Lung microvascular endothelial cell (primary cell): ENCODE measurements at regions not wholly inside any gene's neighbourhood (a gene's known extent, or its start where the extent isn't known, plus 50 kb on each side); places are given as distances from the start of the nearest gene placed in this dataset.
"Not testable (repeated sequence)": the region's sequence is repeated elsewhere in the genome, so short reads cannot be mapped to it uniquely, and the experiment has no call there.

Experiments
- DNase-seq, 2 donors: peaks; one replicate each; pipeline versions ENCODE4 v3.0.0 to v3.0.0-alpha.2; 2010; ENCODE audit warnings: low read depth in 2 of 2

DNA sequence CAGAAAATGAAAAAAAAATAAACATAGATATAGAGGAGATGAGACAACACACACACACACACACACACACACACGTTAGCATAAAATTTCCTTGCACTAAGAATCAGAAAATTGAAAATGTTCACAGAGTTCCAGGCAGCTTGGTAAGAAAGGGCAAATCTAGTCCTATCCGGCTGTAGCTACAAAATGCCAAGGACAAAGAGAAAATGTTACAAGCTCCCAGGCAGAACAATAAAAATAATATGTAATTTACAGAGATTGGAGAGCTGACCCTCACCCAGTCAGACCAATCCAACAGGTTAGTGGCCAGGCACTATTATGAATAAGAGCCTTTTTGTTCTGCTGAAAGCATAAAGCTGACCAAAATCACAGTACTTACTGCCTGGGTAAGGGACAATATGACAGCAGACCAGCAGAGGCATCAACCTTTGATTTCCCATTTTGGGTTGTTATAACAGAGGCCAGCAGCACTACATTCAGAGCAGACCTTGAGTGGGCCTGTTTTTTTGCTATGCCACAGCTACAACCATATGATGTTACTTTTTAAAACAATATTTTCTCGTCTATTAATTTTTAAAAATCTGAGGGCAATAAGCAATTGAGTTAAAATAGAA lies 892.6 kb downstream of the TAF11L14 start:
- DNase-seq: no peak

DNA sequence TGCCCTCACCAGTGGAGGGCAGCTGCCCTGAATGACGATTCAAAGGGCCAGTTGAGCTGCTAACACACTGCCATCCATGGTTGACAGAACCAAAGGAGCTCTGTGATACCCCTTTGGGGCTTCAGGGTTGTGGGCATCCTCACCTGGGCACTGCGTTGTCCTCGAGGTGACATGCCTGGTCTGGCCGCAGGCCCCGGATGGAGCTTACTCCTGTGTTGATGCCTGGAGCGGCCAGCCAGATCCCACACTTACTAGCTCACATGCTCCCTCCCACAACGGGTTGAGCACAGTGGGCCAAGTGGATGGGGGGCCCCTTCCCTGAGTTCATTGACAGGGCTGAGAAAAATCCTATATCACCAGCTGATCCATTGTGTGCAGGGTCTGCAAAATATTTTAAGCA lies 898.9 kb downstream of the TAF11L14 start:
- DNase-seq: no peak

DNA sequence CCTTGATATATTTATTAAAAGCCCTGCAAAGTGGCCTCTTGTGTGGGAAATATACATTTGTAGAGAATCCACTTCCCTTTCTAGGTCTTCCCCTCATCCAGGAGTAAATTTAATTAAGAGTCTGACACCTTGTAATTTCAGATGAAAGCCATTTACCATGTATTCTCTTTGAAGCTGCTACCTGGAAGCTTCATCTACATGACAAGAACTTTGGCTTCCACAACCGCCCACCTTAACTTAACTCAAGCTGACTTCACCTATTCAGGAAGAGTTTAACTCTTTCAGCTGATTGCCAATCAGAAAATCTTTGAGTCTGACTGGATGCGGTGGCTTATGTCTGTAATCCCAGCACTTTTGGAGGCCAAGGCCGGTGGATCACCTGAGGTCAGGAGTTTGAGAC lies 899.9 kb downstream of the TAF11L14 start:
- no peak for DNase-seq

DNA sequence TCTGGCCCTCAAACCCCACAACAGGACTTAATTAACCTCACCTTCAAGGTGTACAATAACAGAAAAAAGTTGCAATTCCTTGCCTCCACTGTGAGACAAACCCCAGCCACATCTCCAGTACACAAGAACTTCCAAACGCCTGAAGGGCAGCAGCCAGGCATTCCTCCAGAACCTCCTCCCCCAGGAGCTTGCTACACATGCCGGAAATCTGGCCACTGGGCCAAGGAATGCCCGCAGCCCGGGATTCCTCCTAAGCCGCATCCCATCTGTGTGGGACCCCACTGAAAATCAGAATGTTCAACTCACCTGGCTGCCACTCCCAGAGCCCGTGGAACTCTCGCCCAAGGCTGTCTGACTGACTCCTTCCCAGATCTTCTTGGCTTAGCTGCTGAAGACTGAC lies 901.5 kb downstream of the TAF11L14 start:
- not testable (repeated sequence) for DNase-seq

DNA sequence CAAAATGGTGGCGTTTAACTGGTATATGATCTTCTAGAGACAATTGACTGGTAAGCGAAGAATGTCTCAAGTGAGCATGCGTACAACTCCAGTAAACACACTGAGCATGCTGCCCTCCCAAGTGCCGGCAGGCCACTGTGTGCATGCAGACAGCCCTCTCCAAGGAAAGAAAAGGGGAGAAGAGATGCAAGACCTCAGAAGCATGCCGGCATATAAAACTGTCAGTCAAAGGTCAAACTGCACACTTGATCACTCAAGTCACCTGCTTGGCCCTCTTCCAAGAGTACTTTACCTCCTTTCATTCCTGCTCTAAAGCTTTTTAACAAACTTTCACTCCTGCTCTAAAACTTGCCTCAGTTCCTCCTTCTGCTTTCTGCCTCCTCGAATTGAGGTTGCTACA lies 910.2 kb downstream of the TAF11L14 start:
- no peak for DNase-seq

DNA sequence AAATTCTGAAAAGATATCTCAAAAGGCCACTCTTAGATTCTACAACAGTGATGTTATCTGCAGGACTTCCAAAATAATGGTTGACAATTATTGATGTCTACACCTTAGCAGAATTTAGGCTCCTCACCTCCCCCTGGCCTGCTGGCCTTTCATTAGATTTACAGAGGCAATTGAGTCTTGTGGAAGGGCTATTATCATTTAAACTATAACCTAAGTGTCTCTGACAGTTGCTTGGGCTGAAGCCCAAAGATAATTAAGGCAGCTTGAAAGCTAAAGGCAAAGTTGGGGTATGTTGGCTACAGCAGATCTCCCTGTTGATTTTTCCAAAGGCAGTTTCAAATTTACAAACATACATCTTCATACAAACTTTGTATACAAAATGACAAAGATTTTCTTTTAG lies 912.3 kb downstream of the TAF11L14 start:
- DNase-seq: no peak

DNA sequence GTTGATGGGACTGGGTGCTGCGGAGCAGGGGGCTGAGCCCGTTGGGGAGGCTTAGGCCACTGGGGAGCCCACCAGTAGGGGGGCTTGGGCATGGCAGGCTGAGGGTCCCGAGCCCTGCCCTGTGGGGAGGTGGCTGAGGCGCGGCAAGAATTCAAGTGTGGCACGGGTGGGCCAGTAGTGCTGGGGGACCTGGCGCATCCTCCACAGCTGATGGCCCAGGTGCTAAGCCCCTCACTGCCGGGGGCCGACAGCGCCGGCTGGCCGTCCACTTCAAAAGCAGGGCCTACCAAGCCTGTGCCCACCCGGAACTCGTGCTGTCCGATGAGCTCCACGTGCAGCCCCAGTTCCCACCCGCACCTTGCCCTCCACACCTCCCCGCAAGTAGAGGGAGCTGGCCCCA lies 917.5 kb downstream of the TAF11L14 start:
- no peak for DNase-seq

DNA sequence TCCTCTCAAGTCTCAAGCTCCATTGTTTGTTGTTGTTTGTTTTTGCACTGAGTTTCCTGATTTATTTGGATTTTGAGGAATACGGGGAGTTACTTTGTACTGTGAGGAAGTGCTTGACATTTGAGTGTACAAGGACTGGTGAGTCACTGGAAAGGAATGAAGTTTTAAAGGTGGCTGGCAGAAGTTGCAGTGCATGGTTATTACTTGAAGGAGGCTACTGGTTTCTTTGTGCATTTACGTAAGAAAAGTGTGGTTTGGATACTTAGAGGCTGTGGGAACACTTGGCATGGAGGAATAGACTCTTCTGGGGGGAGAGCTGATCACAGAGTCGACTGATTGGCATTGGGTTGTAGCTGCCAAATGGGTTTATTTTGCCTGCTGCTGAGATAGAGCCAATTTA lies 919.0 kb downstream of the TAF11L14 start:
- no peak for DNase-seq

DNA sequence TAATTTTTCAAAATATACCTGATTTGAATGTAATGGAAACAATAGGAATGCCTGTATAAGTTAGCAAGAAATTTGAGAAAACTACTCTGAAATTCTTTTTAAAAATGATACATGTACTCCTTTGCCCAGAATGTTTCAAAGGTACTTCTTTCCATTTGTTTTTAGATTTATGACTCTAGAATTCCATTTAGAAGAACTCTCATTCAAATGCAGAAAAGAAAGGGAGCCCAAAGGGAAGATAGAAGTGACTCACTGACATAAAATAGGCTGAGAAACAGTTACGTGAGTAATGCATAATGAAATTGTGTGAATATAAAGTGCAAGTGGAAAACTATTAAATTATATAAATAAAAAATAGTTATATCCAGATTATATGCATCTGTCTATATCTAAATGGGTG lies 926.3 kb downstream of the TAF11L14 start:
- no peak for DNase-seq

DNA sequence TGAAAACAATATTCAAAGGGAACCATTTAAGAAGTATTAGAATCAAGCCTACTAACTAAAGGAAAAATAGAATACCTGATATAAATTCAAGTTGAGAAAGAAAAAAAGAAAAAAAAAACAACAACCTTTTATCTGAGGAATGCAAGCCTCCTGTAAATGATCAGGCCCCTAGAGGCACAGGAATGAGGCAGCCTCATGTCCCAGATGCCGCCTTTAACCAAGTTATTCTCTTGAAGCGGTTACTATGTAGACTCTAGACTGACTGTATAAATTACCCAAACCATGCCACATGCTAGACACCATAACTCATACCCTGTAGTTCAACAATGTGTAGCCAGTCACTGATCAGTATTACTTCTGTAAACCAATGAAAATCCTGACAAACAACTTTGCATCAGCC lies 929.6 kb downstream of the TAF11L14 start:
- DNase-seq: no peak

DNA sequence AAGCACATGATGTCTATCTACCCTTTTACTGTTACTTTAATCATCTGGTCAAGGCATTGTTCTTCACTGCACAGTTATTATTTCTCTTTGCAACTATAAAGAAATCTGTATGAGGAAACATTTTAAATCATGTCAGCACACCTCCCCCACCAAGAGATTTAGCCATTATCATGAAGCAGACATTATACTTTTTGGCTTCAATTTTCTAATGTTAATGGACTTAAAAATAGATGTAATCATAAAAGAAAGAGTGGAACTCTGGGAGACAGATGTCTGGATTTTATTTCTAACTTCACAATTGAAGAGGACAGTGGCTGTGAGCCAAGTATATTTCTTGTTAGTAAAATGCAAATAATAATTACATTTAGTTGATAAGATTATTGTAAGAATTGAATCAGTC lies 932.4 kb downstream of the TAF11L14 start:
- no peak for DNase-seq

DNA sequence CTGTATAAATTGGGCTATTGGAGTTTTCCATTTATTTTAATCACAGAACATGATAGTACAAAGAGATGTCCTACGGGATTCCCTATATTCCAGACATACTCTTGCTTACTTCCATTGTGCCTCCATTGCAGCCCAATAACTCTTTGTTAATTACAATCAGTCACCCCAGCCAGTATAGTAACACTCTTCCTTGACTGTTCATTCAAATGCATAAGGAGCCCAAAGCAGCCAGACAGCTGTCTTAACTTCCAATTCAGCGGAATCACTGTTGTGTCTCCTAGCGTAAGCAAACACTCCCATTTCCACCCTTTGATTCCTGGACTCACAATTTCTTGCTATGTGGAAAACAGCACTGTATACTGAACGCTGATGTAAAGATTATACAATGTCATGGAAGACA lies 942.3 kb downstream of the TAF11L14 start:
- DNase-seq: no peak

DNA sequence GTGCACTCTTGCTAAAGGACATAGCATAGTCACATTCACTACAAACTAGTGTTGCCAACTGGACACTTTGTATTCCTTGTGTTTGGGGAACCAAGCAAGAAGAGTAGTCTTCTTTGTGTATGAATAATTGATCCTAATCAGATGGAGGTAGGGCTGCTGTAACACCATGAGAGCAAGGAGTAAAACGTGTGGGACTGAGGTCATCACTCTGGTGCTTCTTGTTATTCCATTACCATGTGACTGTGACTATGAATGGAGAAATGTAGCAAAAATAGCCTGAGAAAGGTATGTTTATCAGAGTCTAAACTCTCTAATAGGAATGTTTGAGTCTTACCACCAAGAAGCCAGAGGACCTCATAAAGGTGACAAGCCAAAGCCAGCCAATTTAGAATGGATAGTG lies 966.9 kb downstream of the TAF11L14 start:
- DNase-seq: no peak

DNA sequence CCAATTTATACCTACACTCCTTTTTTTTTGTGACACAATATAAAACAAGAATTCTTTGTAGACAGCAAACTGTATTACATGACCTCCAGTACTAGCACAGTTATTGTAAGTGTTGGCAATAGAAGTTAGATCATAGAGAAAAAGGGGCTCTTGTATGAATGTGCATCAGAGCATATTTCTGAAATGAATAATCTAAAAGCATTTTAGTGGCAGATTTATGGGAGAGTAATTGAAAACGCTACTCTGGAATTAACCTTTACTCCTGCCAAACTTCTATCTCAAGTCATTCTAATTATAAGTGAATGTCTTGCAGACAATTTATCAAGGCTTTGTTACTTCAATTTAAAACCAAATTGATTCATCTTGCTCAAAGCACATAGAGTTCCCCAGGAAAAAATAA lies 968.1 kb downstream of the TAF11L14 start:
- DNase-seq: no peak

DNA sequence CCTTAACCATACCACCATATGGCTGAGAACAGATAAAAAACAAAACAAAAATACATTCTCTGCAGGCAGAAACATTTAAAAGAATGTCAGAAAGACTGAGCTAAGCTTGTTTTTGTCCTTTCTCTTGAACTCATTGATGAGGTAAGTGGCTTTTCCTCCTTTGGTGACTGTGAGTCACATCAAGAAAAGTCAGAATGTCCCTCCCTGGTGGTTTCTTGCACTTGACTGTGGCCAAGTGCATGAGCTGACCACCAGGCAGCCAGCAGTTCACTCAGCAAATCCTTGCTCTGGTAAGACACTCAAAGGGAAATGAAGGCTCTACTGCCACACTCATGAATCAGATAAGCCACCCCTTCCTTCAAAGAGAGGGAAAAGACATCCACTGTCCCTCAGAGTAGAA lies 970.9 kb downstream of the TAF11L14 start:
- DNase-seq: no peak

DNA sequence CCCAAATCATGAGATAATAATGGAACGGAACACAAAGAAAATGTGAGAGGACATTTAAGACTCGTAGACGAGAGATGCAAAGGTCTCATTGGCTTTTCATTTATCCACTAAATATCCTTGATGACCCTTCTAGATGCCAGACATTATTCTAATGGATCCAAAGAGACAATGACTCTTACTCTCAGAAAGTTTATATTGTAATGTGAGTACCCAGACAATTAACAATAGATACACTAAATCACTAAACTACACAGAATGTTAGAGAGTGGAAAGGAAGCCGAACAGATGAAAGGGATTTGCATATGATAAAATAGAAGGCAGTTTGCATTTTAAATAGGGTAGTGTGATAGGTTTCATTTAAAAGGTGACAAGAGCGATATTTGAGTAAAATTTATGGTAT lies 973.3 kb downstream of the TAF11L14 start:
- DNase-seq: no peak

DNA sequence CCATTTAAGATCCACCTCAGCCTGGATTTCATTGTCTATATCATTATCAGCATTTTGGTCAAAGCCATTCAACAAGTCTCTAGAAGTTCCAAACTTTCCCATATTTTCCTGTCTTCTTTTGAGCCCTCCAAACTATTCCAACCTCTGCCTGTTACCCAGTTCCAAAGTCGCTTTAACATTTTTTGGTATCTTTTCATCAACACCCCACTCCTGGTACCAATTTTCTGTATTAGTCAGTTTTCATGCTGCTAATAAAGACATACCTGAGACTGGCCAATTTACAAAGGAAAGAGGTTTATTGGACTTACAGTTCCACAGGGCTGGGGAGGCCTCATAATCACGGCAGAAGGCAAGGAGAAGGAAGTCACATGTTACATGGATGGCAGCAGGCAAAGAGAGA lies 982.9 kb downstream of the TAF11L14 start:
- DNase-seq: not testable (repeated sequence)

DNA sequence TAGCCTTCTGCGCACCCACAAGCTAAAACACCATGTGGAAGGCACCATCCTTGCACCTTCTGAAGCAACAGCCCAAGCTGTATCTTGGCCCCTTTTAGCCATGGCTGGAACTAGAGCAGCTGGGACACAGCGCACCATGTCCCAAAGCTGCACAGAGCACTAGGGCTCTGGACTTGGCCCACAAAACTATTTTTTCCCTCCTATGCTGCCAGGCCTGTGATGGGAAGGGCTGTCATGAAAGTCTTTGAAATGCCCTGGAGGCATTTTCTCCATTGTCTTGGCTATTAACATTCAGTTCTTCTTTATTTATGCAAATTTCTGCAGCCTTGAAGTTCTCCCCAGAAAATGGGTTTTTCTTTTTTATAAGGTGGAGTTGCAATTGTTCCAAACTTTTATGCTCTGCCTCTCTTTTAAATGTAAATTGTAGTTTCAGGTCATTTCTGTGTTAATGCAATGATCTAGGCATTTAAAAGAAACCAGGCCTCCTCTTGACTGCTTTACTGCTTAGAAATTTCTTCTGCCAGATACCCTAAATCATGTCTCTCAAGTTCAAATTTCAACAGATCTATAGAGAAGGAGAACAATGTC lies 996.3 kb downstream of the TAF11L14 start:
- no peak for DNase-seq

DNA sequence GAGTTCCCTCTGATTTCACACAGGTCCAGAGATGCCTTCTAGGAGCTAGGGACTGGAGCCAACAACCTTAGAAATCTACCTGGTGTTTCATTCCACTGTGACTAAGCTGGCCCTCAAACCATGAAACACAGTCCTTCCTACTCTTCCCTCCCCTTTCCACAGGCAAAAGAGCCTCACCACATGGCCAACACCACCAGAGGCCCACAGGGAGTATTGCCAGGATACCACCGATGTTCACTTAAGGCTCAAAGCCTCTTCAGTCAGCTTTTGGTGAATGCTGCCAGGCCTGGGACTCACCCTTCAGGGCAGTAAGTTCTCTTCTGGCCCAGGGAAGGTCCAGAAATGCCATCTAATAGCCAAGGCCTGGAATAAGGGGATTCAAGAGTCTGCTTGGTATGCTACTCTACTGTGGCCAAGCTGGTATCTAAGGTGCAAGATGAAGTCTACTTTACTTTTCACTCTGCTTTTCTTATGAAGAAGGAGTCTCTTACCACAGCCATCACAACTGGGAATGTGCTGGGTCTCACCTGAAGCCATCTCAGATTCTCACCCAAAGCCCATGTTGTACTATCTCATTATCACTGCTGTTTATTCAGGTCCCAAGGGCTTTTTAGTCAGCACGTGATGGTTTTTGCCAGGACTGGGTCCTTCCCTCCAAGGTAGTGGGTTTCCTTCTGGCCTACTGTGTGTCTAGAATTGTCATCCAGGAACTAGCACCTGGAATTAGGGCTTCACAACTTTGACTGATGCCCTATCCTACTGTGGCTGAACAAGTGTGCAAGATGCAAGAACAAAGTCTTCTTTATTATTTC lies 1018.4 kb downstream of the TAF11L14 start:
- DNase-seq: no peak

DNA sequence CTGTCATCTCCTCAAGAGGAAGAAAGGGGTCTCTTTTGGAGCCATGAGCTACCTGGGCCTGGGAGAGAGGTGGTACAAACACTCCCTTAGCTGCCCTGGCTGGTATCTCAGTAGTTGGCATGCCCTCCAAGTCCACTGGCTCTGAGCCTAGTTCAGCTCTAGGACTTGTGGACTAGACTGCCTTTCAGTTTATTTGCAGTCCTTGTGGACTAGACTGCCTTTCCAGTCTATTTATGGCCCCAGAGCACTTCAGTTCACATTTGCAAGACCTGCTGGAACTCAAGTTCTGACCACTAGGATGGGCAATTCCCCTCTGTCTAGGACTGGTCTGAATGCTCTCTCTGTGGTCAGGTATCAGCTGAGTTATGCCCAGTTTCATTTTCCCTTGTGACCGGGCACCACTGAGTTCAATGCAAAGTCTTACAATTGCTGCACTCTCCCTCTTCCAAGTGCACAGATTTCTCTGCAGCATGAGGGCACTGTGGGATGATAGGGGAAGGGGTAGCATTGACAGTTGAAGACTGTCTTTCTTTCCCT lies 1019.0 kb downstream of the TAF11L14 start:
- no peak for DNase-seq

DNA sequence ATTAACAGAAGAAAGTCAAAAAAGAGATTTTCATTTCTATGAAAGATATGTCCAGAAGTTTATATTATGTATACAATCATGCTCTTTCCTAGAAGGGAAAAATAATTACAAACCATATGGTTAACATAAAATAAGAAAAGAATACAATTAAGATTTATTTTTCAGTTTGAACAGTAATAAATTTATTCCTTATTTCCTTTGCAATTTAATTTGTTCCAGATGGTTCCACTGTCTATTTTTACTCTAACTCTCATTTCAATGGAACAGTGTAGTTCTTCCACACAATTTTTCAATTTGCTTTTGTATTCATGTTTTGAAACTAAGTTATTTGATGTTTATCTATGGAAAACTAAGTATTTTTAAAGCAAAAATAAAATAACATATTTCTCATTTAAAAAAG lies 1026.3 kb downstream of the TAF11L14 start:
- no peak for DNase-seq

DNA sequence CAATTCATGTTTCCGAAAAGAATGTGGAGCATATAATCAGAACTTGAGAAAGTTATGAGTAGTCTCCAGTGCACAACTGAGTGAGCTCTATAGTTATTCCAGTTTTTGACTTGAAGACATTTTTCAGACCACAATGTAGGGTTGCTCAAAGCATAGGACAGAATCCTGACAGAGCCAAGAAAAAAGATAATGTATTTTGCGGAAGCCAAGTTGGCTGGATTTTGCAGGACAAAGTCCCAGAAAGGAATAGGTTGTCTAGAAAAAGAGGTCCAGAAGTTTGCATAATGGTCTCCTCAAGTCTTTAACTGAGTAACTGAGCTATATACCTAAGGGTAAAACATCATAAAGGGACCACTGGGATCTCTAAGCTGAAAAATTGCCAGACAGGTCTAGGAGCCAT lies 1028.0 kb downstream of the TAF11L14 start:
- DNase-seq: no peak

DNA sequence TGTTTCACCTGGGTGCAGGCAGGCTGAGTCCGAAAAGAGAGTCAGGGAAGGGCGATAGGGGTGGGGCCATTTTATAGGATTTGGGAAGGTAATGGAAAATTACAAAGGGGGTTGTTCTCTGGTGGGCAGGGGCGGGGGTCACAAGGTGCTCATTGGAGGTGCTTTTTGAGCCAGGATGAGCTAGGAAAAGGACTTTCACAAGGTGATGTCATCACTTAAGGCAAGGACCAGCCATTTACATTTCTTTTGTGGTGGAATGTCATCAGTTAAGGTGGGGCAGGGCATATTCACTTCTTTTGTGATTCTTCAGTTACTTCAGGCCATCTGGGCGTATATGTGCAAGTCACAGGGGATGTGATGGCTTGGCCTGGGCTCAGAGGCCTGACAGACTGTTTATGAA lies 1040.0 kb downstream of the TAF11L14 start:
- not testable (repeated sequence) for DNase-seq
